ENCODE measurements at regions not wholly inside any gene's neighbourhood (a gene's known extent, or its start where the extent isn't known, plus 50 kb on each side); places are given as distances from the start of the nearest gene placed in this dataset.

GRCh38 chr20:6959900-6960312 is 192.4 kb downstream of the BMP2 start:
- Histone ChIP-seq H2BK5ac (ENCODE audit: low read length) (no peak overlapping the region), H2BK120ac (ENCODE audit: low read depth, low read length) (no peak overlapping the region)
- no peak for DNase-seq (ENCODE audit: low spot score)

GRCh38 chr20:6966721-6967120 is 199.2 kb downstream of the BMP2 start:
- no peak overlapping the region for H2BK5ac ChIP-seq (ENCODE audit: low read length)
- H3K14ac ChIP-seq (ENCODE audit: low read length): no peak overlapping the region
- no peak overlapping the region for H3K9ac ChIP-seq (ENCODE audit: low read depth, low read length, poor library complexity)
- no peak overlapping the region for H3K4ac ChIP-seq (ENCODE audit: low read length)
- WGBS, 2 donors (ENCODE audit: extremely low coverage in 2 of 2, insufficient read length in 2 of 2, insufficient replicate concordance in 1 of 2): no CpG with 5 or more reads among the region's 1 CpG
- H3K18ac ChIP-seq (ENCODE audit: low read length): no peak overlapping the region
- no peak for DNase-seq (ENCODE audit: low spot score)
- H2AFZ ChIP-seq (ENCODE audit: low read length): no peak overlapping the region
- H3K4me2 ChIP-seq (ENCODE audit: insufficient read depth, low read length, poor library complexity, severe bottlenecking): no peak overlapping the region
- H3K27ac ChIP-seq (replicated peaks; ENCODE audit: low read length): no peak overlapping the region
- H3K79me1 ChIP-seq (ENCODE audit: low read depth, low read length): no peaks in the 10 kb centered on the region
- no peaks in the 10 kb centered on the region for H3K9me3 ChIP-seq (replicated peaks in 1 of 2; ENCODE audit: control insufficient read depth in 2 of 2, insufficient read depth in 1 of 2, low read depth in 1 of 2, low read length in 2 of 2)
- no peaks in the 10 kb centered on the region for H3K4me1 ChIP-seq (ENCODE audit: control insufficient read depth in 2 of 2, insufficient read depth in 1 of 2, low read depth in 1 of 2, low read length in 2 of 2)
- H2BK120ac ChIP-seq (ENCODE audit: low read depth, low read length): no peak overlapping the region
- no peak overlapping the region for H3K4me3 ChIP-seq (ENCODE audit: low read length in 2 of 2)
- no peak overlapping the region for H2BK12ac ChIP-seq (ENCODE audit: low read length)
- H4K8ac ChIP-seq (ENCODE audit: low read depth, low read length): no peak overlapping the region
- H2BK15ac ChIP-seq (ENCODE audit: low read length): no peak overlapping the region
- H3K23ac ChIP-seq (ENCODE audit: low read depth, low read length, poor library complexity): no peak overlapping the region
- H4K91ac ChIP-seq (ENCODE audit: low read depth, low read length, poor library complexity): no peak overlapping the region
- H3K27me3 ChIP-seq (ENCODE audit: control insufficient read depth in 3 of 3, insufficient read depth in 3 of 3, low read depth in 1 of 3, low read length in 3 of 3): no peaks in the 10 kb centered on the region
- H3K36me3 ChIP-seq (replicated peaks in 1 of 2; ENCODE audit: control insufficient read depth in 2 of 2, insufficient read depth in 2 of 2, low read length in 2 of 2): no peaks in the 10 kb centered on the region
- no peak overlapping the region for H2AK5ac ChIP-seq (ENCODE audit: low read depth, low read length)

More at GRCh38 chr20:6959900-6960312, 192.4 kb downstream of the BMP2 start:
- no peaks in the 10 kb centered on the region for H3K4me1 ChIP-seq (ENCODE audit: control insufficient read depth in 2 of 2, insufficient read depth in 1 of 2, low read depth in 1 of 2, low read length in 2 of 2)
- no peak overlapping the region for H3K4ac ChIP-seq (ENCODE audit: low read length)
- H3K27me3 ChIP-seq (ENCODE audit: control insufficient read depth in 3 of 3, insufficient read depth in 3 of 3, low read depth in 1 of 3, low read length in 3 of 3): no peaks in the 10 kb centered on the region
- no peaks in the 10 kb centered on the region for H3K79me1 ChIP-seq (ENCODE audit: low read depth, low read length)
- H3K14ac ChIP-seq (ENCODE audit: low read length): no peak overlapping the region
- H3K27ac ChIP-seq (replicated peaks; ENCODE audit: low read length): no peak overlapping the region
- H2AK5ac ChIP-seq (ENCODE audit: low read depth, low read length): no peak overlapping the region
- no peak overlapping the region for H2BK15ac ChIP-seq (ENCODE audit: low read length)
- no peak overlapping the region for H3K4me2 ChIP-seq (ENCODE audit: insufficient read depth, low read length, poor library complexity, severe bottlenecking)
- no peak overlapping the region for H3K18ac ChIP-seq (ENCODE audit: low read length)
- H2BK12ac ChIP-seq (ENCODE audit: low read length): no peak overlapping the region
- WGBS, 2 donors (ENCODE audit: extremely low coverage in 2 of 2, insufficient read length in 2 of 2, insufficient replicate concordance in 1 of 2): no CpG with 5 or more reads among the region's 3 CpGs
- H2AFZ ChIP-seq (ENCODE audit: low read length): no peak overlapping the region
- no peak overlapping the region for H3K23ac ChIP-seq (ENCODE audit: low read depth, low read length, poor library complexity)
- H4K8ac ChIP-seq (ENCODE audit: low read depth, low read length): no peak overlapping the region
- no peak overlapping the region for H4K91ac ChIP-seq (ENCODE audit: low read depth, low read length, poor library complexity)
- H3K9ac ChIP-seq (ENCODE audit: low read depth, low read length, poor library complexity): no peak overlapping the region
- no peak overlapping the region for H3K4me3 ChIP-seq (ENCODE audit: low read length in 2 of 2)
- H3K36me3 ChIP-seq (replicated peaks in 1 of 2; ENCODE audit: control insufficient read depth in 2 of 2, insufficient read depth in 2 of 2, low read length in 2 of 2): no peaks in the 10 kb centered on the region
- no peaks in the 10 kb centered on the region for H3K9me3 ChIP-seq (replicated peaks in 1 of 2; ENCODE audit: control insufficient read depth in 2 of 2, insufficient read depth in 1 of 2, low read depth in 1 of 2, low read length in 2 of 2)

GRCh38 chr20:6974838-6975237 is 207.4 kb downstream of the BMP2 start:
- no peaks in the 10 kb centered on the region for H3K9me3 ChIP-seq (replicated peaks in 1 of 2; ENCODE audit: control insufficient read depth in 2 of 2, insufficient read depth in 1 of 2, low read depth in 1 of 2, low read length in 2 of 2)
- H3K14ac ChIP-seq (ENCODE audit: low read length): no peak overlapping the region
- H3K23ac ChIP-seq (ENCODE audit: low read depth, low read length, poor library complexity): no peak overlapping the region
- H2BK120ac ChIP-seq (ENCODE audit: low read depth, low read length): no peak overlapping the region
- no peaks in the 10 kb centered on the region for H3K27me3 ChIP-seq (ENCODE audit: control insufficient read depth in 3 of 3, insufficient read depth in 3 of 3, low read depth in 1 of 3, low read length in 3 of 3)
- no peak overlapping the region for H3K4me2 ChIP-seq (ENCODE audit: insufficient read depth, low read length, poor library complexity, severe bottlenecking)
- no peak overlapping the region for H3K4ac ChIP-seq (ENCODE audit: low read length)
- no peak overlapping the region for H2AFZ ChIP-seq (ENCODE audit: low read length)
- WGBS, 2 donors (ENCODE audit: extremely low coverage in 2 of 2, insufficient read length in 2 of 2, insufficient replicate concordance in 1 of 2): no CpG with 5 or more reads among the region's 1 CpG
- no peak overlapping the region for H2BK12ac ChIP-seq (ENCODE audit: low read length)
- H4K91ac ChIP-seq (ENCODE audit: low read depth, low read length, poor library complexity): no peak overlapping the region
- H3K79me1 ChIP-seq (ENCODE audit: low read depth, low read length): no peaks in the 10 kb centered on the region
- no peak overlapping the region for H3K4me3 ChIP-seq (ENCODE audit: low read length in 2 of 2)
- H4K8ac ChIP-seq (ENCODE audit: low read depth, low read length): no peak overlapping the region
- no peak overlapping the region for H2AK5ac ChIP-seq (ENCODE audit: low read depth, low read length)
- H2BK15ac ChIP-seq (ENCODE audit: low read length): no peak overlapping the region
- no peak overlapping the region for H3K9ac ChIP-seq (ENCODE audit: low read depth, low read length, poor library complexity)
- no peaks in the 10 kb centered on the region for H3K4me1 ChIP-seq (ENCODE audit: control insufficient read depth in 2 of 2, insufficient read depth in 1 of 2, low read depth in 1 of 2, low read length in 2 of 2)
- H3K36me3 ChIP-seq (replicated peaks in 1 of 2; ENCODE audit: control insufficient read depth in 2 of 2, insufficient read depth in 2 of 2, low read length in 2 of 2): no peaks in the 10 kb centered on the region
- H3K18ac ChIP-seq (ENCODE audit: low read length): no peak overlapping the region
- no peak overlapping the region for H2BK5ac ChIP-seq (ENCODE audit: low read length)
- no peak overlapping the region for H3K27ac ChIP-seq (replicated peaks; ENCODE audit: low read length)
- DNase-seq (ENCODE audit: low spot score): no peak

GRCh38 chr20:6975311-6975710 is 207.8 kb downstream of the BMP2 start:
- no peak overlapping the region for H3K4me3 ChIP-seq (ENCODE audit: low read length in 2 of 2)
- no peak overlapping the region for H2BK120ac ChIP-seq (ENCODE audit: low read depth, low read length)
- H2BK5ac ChIP-seq (ENCODE audit: low read length): no peak overlapping the region
- no CpG with 5 or more reads among the region's 1 CpG for WGBS, 2 donors (ENCODE audit: extremely low coverage in 2 of 2, insufficient read length in 2 of 2, insufficient replicate concordance in 1 of 2)
- H3K4ac ChIP-seq (ENCODE audit: low read length): no peak overlapping the region
- no peak overlapping the region for H3K4me2 ChIP-seq (ENCODE audit: insufficient read depth, low read length, poor library complexity, severe bottlenecking)
- H3K14ac ChIP-seq (ENCODE audit: low read length): no peak overlapping the region
- H3K36me3 ChIP-seq (replicated peaks in 1 of 2; ENCODE audit: control insufficient read depth in 2 of 2, insufficient read depth in 2 of 2, low read length in 2 of 2): no peaks in the 10 kb centered on the region
- no peak overlapping the region for H3K27ac ChIP-seq (replicated peaks; ENCODE audit: low read length)
- H3K79me1 ChIP-seq (ENCODE audit: low read depth, low read length): no peaks in the 10 kb centered on the region
- H3K9ac ChIP-seq (ENCODE audit: low read depth, low read length, poor library complexity): no peak overlapping the region
- no peaks in the 10 kb centered on the region for H3K4me1 ChIP-seq (ENCODE audit: control insufficient read depth in 2 of 2, insufficient read depth in 1 of 2, low read depth in 1 of 2, low read length in 2 of 2)
- no peak overlapping the region for H3K23ac ChIP-seq (ENCODE audit: low read depth, low read length, poor library complexity)
- no peak overlapping the region for H2BK12ac ChIP-seq (ENCODE audit: low read length)
- H3K9me3 ChIP-seq (replicated peaks in 1 of 2; ENCODE audit: control insufficient read depth in 2 of 2, insufficient read depth in 1 of 2, low read depth in 1 of 2, low read length in 2 of 2): no peaks in the 10 kb centered on the region
- no peaks in the 10 kb centered on the region for H3K27me3 ChIP-seq (ENCODE audit: control insufficient read depth in 3 of 3, insufficient read depth in 3 of 3, low read depth in 1 of 3, low read length in 3 of 3)
- no peak overlapping the region for H2AK5ac ChIP-seq (ENCODE audit: low read depth, low read length)
- no peak overlapping the region for H2BK15ac ChIP-seq (ENCODE audit: low read length)
- H3K18ac ChIP-seq (ENCODE audit: low read length): no peak overlapping the region
- H4K91ac ChIP-seq (ENCODE audit: low read depth, low read length, poor library complexity): no peak overlapping the region
- no peak for DNase-seq (ENCODE audit: low spot score)
- no peak overlapping the region for H2AFZ ChIP-seq (ENCODE audit: low read length)
- no peak overlapping the region for H4K8ac ChIP-seq (ENCODE audit: low read depth, low read length)

Data from neuronal stem cell (in vitro differentiated cells).